ENCODE measurements at regions not wholly inside any gene's neighbourhood (a gene's known extent, or its start where the extent isn't known, plus 50 kb on each side); places are given as distances from the start of the nearest gene placed in this dataset.

DNA sequence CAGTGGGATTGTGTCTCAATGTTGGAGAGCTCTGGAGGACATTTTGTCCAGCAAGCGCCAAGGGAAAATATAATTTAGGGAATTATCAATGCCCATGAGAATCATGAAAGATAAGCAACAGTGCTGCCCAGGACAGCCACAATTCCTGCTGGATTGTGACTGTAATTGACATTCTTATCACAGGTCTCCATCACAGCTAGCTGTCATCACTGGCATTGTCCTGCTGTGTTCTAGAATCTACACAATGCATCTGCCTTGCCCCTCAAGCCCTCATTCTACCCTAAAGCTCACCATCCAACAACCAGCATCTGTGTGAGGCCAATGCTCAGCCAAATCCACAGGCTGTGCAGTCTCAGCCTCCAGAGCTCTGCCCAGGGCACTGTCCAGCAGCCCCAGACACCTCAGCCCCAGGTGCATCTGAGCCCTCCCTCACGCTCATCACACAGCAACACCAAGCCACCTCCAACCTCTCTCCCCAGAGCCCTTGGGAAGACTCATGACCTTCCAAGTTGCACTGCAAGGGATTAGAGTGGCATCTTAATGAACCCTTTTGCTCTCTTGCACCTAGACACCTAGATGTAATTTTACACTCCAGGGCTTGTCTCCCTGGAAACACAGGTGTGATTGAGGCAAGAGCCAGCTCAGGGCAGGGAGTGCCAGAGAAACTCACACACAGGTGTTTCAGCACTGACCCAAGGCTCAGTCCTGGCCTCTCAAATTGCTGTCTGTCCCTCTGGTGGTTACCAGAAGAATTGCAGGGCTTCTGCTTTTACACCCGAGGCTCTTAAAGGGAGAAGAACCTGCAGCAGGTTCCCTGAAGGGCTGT, 85.2 kb upstream of the PHACTR3 start:
- Histone ChIP-seq H3K4me1 (ENCODE audit: control insufficient read depth, insufficient read depth, low read length) (no peaks in the 10 kb centered on the region), H3K36me3 (ENCODE audit: control insufficient read depth, insufficient read depth, low read length) (no peaks in the 10 kb centered on the region), H2BK15ac (ENCODE audit: low read depth, low read length) (no peak overlapping the region), H3K4me2 (ENCODE audit: low read depth, low read length) (no peak overlapping the region), H2AFZ (replicated peaks; ENCODE audit: low read length, poor library complexity) (no peak overlapping the region), H2AK9ac (replicated peaks; ENCODE audit: low read depth, low read length, poor library complexity) (no peak overlapping the region), H3K23ac (ENCODE audit: low read depth, low read length) (no peak overlapping the region), H3K9ac (ENCODE audit: low read depth, low read length) (no peak overlapping the region), H3K9me1 (ENCODE audit: insufficient read depth, low read length) (no peaks in the 10 kb centered on the region), H4K20me1 (ENCODE audit: insufficient read depth, low read length) (no peaks in the 10 kb centered on the region), H3K56ac (ENCODE audit: extremely low read depth, insufficient read depth, low read length) (no peak overlapping the region), H2BK5ac (ENCODE audit: low read depth, low read length, poor library complexity, severe bottlenecking) (no peak overlapping the region), H3K18ac (ENCODE audit: low read depth, low read length) (no peak overlapping the region), H3K4me3 (ENCODE audit: insufficient read depth, low read depth, low read length) (no peak overlapping the region), H3K4ac (ENCODE audit: low read depth, low read length) (no peak overlapping the region), H3K9me3 (ENCODE audit: control insufficient read depth, insufficient read depth, low read length) (no peaks in the 10 kb centered on the region), H4K5ac (ENCODE audit: low read depth, low read length) (no peak overlapping the region), H4K91ac (ENCODE audit: insufficient read depth, low read depth, low read length) (no peak overlapping the region), H3K14ac (replicated peaks; ENCODE audit: low read depth, low read length) (no peak overlapping the region), H2BK20ac (ENCODE audit: low read depth, low read length) (no peak overlapping the region), H3K79me1 (ENCODE audit: low read depth in 1 of 2, low read length in 2 of 2) (no peaks in the 10 kb centered on the region), H3K27ac (ENCODE audit: insufficient read depth, low read length) (no peak overlapping the region), H3K27me3 (ENCODE audit: control insufficient read depth, insufficient read depth, low read length) (no peaks in the 10 kb centered on the region), H4K8ac (ENCODE audit: low read depth in 2 of 2, low read length in 2 of 2) (no peak overlapping the region), H2AK5ac (ENCODE audit: low read depth, low read length) (no peak overlapping the region), H2BK120ac (ENCODE audit: low read depth, low read length) (no peak overlapping the region)
- intact Hi-C loops (cut with micrococcal nuclease), result loop anchor here (5.0 kb wide), 1 partner anchor 233 kb away; no protein-coding TSS in a partner anchor
- ChIA-PET CTCF (interaction anchor here (1.6 kb wide), 1 partner anchor 9 kb away, joined by 6 read pairs; no protein-coding TSS in a partner anchor), POLR2A (ENCODE audit: unreplicated experiment) (no interaction called here)
- BruUV-seq (replicated peaks), result no TSS peak
- peak; percentile 47 for DNase-seq
- TF ChIP-seq, protein P1, sequence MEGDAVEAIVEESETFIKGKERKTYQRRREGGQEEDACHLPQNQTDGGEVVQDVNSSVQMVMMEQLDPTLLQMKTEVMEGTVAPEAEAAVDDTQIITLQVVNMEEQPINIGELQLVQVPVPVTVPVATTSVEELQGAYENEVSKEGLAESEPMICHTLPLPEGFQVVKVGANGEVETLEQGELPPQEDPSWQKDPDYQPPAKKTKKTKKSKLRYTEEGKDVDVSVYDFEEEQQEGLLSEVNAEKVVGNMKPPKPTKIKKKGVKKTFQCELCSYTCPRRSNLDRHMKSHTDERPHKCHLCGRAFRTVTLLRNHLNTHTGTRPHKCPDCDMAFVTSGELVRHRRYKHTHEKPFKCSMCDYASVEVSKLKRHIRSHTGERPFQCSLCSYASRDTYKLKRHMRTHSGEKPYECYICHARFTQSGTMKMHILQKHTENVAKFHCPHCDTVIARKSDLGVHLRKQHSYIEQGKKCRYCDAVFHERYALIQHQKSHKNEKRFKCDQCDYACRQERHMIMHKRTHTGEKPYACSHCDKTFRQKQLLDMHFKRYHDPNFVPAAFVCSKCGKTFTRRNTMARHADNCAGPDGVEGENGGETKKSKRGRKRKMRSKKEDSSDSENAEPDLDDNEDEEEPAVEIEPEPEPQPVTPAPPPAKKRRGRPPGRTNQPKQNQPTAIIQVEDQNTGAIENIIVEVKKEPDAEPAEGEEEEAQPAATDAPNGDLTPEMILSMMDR (conservative IDR thresholded peaks at IDR 0.05; ENCODE audit: low read depth, low read length), result peak; percentile 64
- no peak for TF ChIP-seq RAD21 (IDR thresholded peaks at IDR 0.05; ENCODE audit: low read length)
- in situ Hi-C loops (cut with MboI; ENCODE audit: low sequenced_read_pairs), result no loop called here
- ATAC-seq (ENCODE audit: low read depth), result peak; percentile 90
- 0% methylated on average over 1 of the region's 3 CpGs; no CpG with 5 or more reads in 1 of the 2 experiments for WGBS, 2 experiments (ENCODE audit: extremely low coverage in 2 of 2, insufficient read length in 1 of 2)
- dilution Hi-C loops (cut with HindIII; ENCODE audit: low sequenced_read_pairs, unreplicated experiment), result no loop called here
